Brain pericyte (primary cell): ENCODE measurements at regions not wholly inside any gene's neighbourhood (a gene's known extent, or its start where the extent isn't known, plus 50 kb on each side); places are given as distances from the start of the nearest gene placed in this dataset.

ENCODE experiments used
- DNase-seq: peaks from one replicate; pipeline ENCODE4 v3.0.0-alpha.2; 2012; ENCODE audit warnings: low read depth, low spot score

- DNase-seq = no peak
Measured at GRCh38 chr2:238786379-238786778, 61.5 kb upstream of the TWIST2 start.

GRCh38 chr2:238786792-238787490 lies 60.9 kb upstream of the TWIST2 start:
- DNase-seq = no peak

GRCh38 chr2:238787501-238787900 lies 60.4 kb upstream of the TWIST2 start:
- no peak for DNase-seq

GRCh38 chr2:238789317-238789806 lies 58.5 kb upstream of the TWIST2 start:
- DNase-seq = no peak

- DNase-seq = no peak
Measured at GRCh38 chr2:238790126-238790832, 57.6 kb upstream of the TWIST2 start.

GRCh38 chr2:238790833-238791230 lies 57.1 kb upstream of the TWIST2 start:
- DNase-seq = no peak

GRCh38 chr2:238791354-238791753 lies 56.5 kb upstream of the TWIST2 start:
- DNase-seq = no peak

- no peak for DNase-seq
Measured at GRCh38 chr2:238793306-238793705, 54.6 kb upstream of the TWIST2 start.

GRCh38 chr2:238793801-238794449 lies 54.0 kb upstream of the TWIST2 start:
- DNase-seq = no peak

GRCh38 chr2:238796223-238796885 lies 51.5 kb upstream of the TWIST2 start:
- DNase-seq = no peak

- no peak for DNase-seq
Measured at GRCh38 chr2:238797537-238797936, 50.3 kb upstream of the TWIST2 start.
